Nucleus accumbens (tissue), 56 donors: ENCODE measurements at regions not wholly inside any gene's neighbourhood (a gene's known extent, or its start where the extent isn't known, plus 50 kb on each side); places are given as distances from the start of the nearest gene placed in this dataset.
A peak's percentile ranks its signal among the peaks of the same experiment; 100 is the strongest.

Source experiments
- DNase-seq, 56 donors: peaks; one replicate each; lab custom pipeline; 2025; lab: John Stamatoyannopoulos, UW

DNA sequence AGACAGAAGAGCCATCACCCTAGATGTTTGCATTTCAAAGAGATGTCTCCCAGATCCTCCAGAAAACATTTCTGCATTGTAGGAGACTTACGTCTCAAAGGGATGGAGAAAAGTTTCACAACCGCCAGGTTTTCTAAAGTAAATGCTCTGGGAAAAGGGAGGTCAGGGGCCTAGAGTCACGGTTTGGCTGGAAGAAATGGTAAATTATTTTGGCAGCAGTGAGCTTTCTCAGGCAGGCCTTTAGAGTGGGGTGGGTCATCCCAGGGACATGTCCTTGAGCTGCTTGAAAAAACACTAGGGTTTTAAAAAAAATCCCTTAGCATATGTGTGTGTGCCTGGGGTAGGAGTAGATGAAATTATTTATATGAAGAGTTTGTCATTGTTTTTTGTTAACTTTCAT is 728.8 kb downstream of the TYW1 start:
- no peak for DNase-seq

DNA sequence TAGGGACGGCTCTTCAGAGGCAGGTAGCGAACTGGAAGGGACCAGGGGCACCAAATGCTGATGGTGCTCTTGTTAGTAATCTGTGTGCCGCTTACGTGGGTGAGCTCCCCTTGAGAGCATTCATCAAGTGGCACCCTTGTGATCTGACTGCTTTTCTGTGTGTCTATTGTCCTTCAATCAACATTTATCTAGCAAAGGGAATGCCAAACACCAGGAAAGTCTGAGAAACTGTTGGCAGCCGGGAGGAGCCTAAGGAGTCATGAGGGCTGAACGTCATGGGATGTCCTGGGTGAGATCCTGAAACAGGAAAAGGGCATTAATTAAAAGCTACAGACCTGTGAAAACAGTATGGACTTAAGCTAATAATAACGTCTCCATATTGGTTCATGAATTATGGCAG is 733.1 kb downstream of the TYW1 start:
- no peak for DNase-seq

DNA sequence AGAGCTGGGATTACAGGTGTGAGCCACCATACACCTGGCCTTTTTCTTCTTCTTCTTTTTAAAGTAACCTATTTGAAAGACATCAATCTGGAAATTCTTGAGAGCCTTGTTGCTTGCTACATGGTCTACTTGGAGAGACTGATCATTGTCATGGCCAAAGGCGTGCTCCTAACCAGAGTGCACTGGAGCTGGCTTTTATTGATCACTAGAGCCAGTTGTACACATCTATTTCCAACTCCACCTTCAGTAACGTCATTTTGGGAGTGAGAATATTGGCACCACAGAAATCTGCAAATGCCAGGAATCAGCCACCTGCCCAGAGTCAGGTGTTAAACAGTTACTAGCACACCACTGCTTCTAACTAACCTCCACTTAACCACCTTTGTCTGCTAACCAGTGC is 735.1 kb downstream of the TYW1 start:
- DNase-seq = no peak

DNA sequence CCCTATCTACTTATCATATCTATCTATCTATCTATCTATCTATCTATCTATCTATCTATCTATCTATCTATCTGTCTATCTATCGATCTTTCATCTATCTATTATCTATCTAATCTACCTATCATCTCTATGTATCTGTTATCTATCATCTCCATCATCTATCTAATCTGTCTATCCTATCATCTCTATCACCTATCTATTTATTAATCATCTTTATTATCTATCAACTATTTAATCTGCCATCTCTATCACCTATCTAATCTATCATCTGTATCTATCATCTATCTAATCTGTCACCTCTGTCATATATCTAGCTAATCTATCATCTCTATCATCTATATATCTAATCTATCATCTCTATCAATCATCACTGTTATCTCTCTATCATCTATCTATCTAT is 736.3 kb downstream of the TYW1 start:
- DNase-seq = no peak

DNA sequence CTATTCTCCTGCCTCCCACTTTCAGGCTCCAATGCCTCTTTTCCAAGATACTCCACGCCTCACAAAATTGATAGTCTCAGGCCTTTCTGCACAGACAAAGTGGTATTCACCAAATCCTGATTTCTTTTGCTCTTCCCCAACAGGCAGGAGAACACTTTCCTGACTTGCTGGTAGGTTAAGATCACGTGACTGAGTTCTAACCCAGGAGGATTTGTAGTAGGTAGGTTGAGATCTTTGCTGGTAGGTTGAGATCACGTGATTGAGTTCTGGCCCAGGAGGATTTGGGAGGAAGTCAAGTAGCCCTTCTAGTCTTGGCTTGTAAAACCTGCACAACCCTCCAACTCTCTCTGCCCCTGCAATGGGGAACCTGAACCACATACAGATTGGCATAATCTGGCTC is 741.5 kb downstream of the TYW1 start:
- DNase-seq = no peak

DNA sequence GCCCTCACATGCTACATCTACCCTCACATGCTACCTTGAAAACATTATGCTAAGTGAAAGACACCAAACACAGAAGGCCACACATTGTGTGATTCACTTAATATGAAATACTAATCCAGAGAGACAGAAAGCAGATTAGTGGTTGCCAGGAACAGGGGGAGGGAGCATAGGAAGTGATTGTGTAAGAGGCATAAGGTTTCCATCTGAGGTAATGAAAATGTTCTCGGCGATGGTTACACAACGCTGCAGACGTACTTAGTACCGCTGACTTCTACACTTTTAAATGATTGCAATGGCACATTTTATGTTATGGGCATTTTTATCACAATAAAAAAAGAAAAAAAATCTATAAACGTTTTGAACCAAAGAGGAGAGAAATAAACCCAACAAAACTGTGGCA is 742.3 kb downstream of the TYW1 start:
- no peak for DNase-seq

DNA sequence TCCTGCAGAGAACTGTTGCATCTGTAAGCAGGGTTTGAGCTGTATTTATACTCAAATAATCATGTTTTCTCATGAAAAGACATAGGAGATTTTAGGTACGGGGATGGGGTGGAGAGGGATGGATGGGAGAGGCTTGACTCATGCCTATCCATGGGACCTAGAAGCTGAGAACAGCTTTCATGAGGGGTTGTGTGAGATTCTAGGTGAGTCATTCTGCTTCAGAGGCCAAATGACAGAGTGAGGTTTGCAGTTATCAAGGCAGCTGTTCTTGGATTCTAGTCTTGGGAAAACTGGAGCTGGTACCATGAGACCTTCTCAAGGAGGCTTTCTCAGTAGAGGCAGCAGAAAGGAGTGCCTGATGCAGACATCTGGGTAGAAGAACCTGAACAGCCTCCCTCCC is 746.9 kb downstream of the TYW1 start:
- peak in 1 of 56 donors; percentile 1 for DNase-seq

DNA sequence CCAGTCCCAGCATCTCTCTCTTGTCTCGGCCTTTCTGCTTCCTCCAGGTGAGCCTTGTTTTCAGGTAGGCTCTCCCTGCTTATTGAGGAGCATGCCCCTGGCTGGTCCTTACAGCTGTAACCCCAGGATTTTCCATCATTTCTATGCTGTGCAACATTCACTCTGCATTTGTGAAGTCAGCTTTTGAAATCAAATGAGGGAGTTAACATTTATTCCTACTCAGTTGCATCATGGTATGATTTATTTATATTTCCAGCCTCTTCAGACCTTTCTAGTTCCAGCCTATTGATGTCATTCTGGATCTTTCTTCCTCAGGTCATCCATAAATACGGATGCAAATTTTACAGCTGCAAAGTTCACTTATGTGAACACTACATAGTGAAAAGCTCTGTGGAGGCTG is 755.6 kb downstream of the TYW1 start:
- DNase-seq = no peak

DNA sequence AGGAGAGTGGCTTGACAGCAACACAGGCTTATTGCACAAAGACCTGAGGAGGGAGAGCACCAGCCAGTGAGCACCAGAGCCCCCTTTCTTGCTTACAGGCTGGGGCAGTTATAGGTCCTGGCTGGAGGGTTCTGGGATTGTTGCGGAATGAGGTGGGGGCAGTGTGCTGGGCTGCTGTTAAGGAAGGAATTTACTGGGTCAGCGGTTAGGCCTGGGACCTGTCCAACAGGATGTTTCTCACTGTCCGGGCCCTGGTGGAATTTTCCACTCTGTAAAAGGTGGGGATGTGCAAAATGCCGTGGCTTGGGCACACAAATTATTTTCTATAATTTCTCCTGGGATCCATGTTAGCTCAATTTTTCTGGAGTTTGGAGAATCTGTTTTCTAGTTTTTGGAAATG is 757.3 kb downstream of the TYW1 start:
- no peak for DNase-seq

DNA sequence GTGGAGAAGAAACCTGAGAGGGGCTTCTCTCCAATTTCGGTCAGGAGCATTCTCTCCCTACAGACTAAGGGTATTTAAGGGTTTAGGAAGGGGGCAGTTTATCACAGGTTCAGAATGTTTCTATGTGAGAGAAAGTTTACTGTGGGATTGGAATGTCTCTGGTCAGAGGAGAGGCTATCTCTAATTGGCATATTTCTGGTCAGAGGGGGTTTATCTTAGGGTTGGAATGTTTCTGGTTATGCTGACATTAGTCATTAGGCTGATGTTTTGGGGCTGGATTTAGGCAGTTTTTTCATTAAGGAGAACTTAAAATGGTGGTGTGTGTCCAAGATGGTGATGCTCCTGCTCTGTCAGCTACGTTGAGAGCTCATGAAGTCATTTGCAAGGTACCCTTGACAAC is 758.0 kb downstream of the TYW1 start:
- DNase-seq = no peak

DNA sequence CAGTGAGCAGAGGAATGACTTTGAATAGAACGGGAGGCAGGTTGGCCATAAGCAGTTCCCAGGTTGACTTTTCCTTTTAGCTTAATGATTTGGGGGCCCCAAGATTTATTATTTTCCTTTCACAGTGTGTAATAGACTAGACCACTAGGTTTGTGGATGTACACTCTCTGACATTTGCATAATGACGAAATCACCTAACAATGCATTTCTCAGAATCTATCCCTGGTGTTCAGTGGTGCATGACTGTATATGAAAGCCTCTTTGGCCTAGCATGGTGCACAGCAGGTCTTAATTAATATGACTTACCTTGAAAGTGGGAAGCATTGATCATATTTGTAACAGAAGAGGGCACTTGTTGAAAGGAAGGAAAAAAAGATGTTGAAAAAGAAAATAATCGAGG is 761.9 kb downstream of the TYW1 start:
- no peak for DNase-seq

DNA sequence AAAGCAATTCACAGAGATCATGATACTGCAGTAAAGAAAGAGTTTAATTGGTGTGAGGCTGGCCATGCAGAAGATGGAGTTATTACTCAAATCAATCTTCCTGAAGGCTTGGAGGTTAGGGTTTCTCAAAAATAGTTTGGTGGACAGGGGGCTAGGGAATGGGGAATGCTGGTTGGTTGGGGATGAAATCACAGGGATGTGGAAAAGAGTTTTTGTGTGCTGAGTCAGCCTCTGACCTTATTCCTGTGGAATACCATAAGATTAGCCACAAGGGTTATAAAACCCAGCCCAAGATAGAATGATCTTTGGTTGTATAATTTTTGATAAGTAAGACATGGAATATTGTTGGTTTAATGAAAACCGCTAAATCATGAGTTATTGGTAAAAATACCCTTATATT is 764.3 kb downstream of the TYW1 start:
- no peak for DNase-seq

DNA sequence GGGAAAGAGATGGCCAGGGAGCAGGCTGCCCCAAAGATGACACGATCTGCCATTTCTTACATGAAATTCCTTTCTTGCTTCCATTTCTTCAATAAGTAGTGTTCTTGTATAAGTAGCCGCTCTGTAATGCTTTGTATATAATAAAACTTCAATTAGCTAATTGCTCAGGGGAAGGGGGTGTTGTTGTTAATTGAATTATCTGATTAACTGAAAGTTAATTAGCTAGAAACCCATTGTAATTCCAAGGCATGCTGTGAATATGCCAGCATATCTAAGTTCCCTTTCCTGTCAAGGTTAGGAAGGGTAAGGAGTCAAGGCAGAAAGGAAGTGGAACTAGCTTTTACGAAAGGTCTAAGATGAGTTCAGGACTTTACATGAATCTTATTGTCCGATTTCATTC is 765.9 kb downstream of the TYW1 start:
- DNase-seq = no peak

DNA sequence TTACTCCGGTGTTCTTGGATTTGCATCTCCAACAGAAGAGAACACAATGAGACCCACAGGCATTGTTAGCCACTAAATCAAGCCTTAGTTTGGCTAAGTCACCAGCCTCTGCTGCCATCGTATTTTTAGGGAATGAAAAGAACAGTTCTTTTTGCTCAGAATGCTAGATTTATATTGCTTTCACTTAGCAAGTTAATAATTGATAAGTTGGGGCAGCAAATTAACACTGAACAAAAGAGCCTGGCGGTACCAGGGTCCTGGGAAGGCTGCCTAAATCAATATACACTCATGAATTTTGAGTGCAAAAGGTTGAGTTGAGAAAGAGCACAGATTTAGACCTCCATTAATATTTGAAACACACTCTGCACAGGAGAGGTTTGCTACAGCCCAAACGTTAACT is 767.7 kb downstream of the TYW1 start:
- no peak for DNase-seq

DNA sequence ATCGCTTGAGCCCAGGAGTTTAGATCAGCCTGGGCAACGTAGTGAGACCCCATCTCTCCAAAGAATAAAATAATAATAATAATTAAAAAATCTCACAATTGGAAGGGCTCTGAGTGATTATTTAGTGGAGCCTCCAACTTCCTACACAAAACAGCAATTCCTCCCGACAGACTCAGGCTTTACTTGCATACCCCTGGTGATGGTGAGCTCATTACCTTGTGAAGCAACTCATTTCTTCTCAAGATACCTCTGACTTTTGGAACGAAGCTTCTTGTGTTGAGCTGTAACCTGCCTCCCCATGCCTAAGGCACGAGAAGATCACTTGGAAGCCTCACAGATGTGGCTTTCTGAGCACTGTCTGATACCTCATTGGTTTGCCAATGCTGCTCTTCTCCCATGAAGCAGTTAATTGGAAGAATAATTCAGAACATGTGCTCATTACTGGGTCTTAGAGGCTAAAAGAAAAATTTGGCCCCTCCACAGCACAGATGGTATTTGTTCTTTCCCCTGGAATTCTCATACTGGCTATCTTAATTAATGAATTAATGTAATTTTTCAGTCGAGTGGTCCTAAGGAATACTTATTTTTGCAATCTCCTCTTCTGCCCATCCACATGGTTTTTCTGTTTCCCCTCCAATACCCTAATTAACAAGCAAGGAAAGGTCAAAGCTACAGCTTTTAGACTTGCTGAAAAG is 769.0 kb downstream of the TYW1 start:
- no peak for DNase-seq

DNA sequence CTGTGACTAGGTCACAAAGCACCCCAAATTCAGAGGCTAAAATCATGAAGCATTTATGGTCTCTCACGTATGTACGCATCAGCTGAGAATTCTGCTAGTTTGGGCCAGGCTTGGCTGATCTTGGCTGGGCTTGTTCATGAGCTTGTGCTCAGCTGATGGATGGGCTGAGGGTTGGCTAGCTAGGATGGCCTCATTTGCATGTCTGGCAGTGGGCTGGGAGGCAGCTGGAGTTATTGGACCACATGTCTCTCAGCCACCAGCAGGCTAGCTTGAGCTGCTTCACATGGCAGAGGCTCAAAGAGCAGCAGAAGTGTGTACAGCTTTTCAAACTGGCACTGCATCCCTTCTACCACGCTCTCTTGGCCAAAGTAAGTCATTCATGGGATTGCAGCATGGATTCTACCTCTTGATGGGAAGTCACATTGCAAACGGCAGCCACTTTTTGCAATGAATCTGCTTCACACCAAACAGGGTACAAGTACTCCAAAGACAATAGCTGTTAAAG is 770.3 kb downstream of the TYW1 start:
- DNase-seq = no peak

DNA sequence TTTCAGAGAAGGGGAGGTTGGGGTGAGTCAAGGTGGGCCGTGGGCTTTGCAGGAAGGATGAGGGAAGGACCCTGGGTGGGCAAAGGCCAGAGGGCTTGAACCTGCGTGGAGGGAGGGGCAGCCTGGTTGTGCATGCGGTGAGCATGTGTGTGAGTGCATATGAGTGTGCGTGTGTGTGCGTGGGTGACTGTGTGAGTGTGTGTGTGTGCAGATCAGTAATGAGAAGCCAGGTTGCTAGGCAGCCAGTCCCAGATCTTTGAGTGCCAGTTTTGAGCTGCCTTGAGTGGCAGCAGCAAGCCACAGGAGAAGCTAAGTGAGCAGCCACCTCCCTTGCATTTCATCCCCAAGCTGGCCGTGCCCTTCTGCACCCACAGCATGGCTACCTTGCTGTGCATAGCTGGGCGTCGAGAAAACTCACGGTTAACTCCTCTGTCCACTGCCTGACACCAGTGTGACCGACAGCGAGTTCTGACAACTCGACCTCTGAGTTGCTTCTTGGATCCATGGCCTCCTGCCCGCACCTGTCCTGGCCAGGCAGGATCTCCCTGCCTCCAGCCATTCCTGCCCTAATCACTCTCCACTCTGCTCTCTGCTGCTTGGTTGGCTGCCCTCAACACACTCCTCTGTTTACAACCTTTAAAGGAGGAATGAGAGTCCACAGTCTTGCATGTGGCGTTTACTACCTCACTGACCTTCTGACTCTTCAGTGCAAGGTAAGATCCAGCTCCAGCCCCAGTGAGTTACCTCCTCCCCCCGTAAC is 775.4 kb downstream of the TYW1 start:
- DNase-seq = peak in 38 of 56 donors; percentile 1 to 75 (median 24)

DNA sequence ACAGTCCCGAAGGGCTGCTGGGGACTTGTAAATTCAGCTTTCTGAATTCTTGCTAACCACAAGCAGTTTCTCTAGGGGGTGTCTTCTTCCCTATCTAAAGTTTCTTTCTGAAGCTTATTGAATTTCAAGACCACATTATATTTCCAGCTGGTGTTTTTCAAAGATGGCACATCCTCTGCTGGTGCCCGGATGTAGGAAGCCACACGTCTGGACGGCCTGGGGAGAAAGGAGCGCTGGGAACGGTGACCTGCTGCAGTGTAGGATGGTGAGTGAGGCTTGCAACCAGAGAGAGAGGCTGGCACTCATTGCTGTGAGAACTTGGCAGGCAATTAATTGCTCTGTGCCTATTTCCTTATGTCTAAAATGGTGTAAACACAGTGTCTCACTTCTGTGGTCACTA is 776.4 kb downstream of the TYW1 start:
- no peak for DNase-seq

DNA sequence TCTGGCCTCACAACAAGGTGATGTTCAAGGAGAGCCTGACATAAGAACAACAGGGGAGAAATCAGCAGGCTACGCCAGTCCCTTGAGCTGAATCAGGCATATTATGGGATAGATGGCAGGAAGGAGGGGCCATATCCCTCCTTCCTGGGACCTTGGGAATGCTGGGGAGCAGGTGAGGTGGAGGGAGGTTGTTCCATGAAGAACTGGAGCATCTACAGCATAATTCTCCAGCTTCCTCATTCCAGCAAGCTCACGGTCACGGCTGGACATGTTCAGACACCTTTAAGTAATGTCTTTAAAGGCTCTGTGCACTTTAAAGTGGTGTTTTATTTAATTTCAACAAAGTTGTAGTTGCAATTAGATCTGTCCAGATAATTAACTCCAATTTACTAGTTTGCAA is 780.5 kb downstream of the TYW1 start:
- no peak for DNase-seq

DNA sequence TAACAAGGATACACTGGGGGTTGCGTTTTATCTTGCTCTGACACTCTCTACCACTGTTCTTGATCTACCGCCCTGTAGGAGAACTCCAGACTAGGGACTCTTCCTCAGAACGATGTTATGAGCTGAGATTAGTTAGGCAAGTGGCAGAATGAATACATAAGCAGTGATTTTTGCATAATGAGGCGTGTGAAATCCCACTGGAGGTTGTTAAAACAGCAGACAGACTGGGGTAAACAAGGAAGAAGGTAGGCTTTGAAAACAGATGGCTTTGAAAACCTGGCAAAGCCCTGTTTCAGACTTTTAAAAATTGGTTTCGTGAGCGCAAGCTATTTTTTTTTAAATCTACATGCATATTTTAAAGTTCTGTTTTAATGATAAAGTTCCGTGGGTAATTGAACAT is 785.2 kb downstream of the TYW1 start:
- no peak for DNase-seq

DNA sequence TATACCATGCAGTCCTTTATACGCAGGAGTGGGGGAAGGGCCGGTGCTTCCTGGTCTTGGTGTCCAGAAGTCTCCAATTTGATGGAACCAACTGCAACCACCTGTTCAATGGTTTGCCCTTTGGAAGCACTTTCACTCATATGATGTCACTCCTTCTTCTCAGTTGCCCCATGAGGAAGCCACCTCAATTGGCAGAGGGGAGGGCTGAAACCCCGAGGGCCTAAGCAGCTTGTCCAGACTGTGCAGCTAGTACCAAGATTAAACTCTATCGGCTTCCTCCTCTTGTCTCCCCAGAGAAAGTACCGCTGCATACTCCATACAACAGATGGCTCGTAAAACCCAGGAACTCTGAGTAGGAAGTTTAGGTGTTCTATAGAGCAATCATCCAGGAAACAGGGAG is 789.4 kb downstream of the TYW1 start:
- no peak for DNase-seq

DNA sequence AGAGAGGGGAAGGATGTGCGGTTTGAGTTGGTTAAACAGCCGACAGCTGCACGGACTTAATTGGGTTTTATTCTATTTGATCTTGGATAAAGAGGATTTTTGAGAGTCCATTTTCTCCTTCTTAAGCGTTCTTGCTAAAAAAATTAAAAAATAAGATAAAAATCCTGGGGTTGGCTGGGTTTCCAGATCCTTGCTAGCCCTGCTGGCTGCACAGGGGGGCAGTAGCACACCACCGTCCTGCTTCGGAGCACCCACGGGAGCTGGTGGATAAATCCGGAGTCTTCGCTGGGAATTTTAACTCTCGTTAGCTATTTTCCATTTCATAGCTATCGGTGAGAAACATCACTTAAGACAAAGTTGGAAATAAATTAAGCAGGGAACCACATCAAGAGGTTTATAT is 792.0 kb downstream of the TYW1 start:
- peak in 13 of 56 donors; percentile 1 to 43 (median 10) for DNase-seq
